GM23338 (cell line): ENCODE measurements at regions not wholly inside any gene's neighbourhood (a gene's known extent, or its start where the extent isn't known, plus 50 kb on each side); places are given as distances from the start of the nearest gene placed in this dataset.

Experiments
- ATAC-seq: fragments of 200-7000 bp; cut with Tn5 transposase; 3 replicates; pipeline ENCODE4 v1.9.1; 2020
- DNase-seq: peaks from one replicate; pipeline ENCODE4 v3.0.0-alpha.2; 2015; ENCODE audit warnings: low spot score
- H2AFZ ChIP-seq: fragments of 200-600 bp; sonication (generic); 2 replicates; pipeline ENCODE4 v1.8.0; 2016; ENCODE audit warnings: antibody characterized with exemption, mild to moderate bottlenecking, moderate library complexity
- H3F3A ChIP-seq: fragments of 200-600 bp; sonication (generic); replicated peaks from 2 replicates; pipeline ENCODE4 v1.8.0; 2017; ENCODE audit warnings: antibody characterized with exemption, mixed run types, low read depth
- H3K27ac ChIP-seq: fragments of 200-600 bp; sonication (generic); 2 replicates; pipeline ENCODE4 v1.6.1; 2016; ENCODE audit warnings: low read depth
- H3K27me3 ChIP-seq: fragments of 200-600 bp; sonication (generic); 2 replicates; pipeline ENCODE4 v1.8.0; 2016; ENCODE audit warnings: mild to moderate bottlenecking, mixed run types, moderate library complexity; ENCODE audit not compliant: insufficient read depth
- H3K36me3 ChIP-seq: fragments of 200-600 bp; sonication (generic); 2 replicates; pipeline ENCODE4 v1.8.0; 2016; ENCODE audit warnings: mild to moderate bottlenecking; ENCODE audit not compliant: insufficient read depth
- H3K4me1 ChIP-seq: fragments of 200-600 bp; sonication (generic); 2 replicates; pipeline ENCODE4 v1.8.0; 2016; ENCODE audit warnings: mild to moderate bottlenecking, moderate library complexity; ENCODE audit not compliant: insufficient read depth
- H3K4me2 ChIP-seq: fragments of 200-600 bp; sonication (generic); 2 replicates; pipeline ENCODE4 v1.7.1; 2017; ENCODE audit warnings: mixed run types
- H3K4me3 ChIP-seq: fragments of 200-600 bp; sonication (generic); 2 replicates; pipeline ENCODE4 v1.6.1; 2016; ENCODE audit warnings: mixed run types
- H3K79me2 ChIP-seq: fragments of 200-600 bp; sonication (generic); replicated peaks from 2 replicates; pipeline ENCODE4 v1.8.0; 2017; ENCODE audit warnings: mild to moderate bottlenecking; ENCODE audit not compliant: insufficient read depth
- H3K9me2 ChIP-seq: fragments of 200-600 bp; sonication (generic); 2 replicates; pipeline ENCODE4 v1.8.0; 2017; ENCODE audit not compliant: insufficient read depth
- H4K20me1 ChIP-seq: fragments of 200-600 bp; sonication (generic); replicated peaks from 2 replicates; pipeline ENCODE4 v1.8.0; 2017; ENCODE audit warnings: mild to moderate bottlenecking; ENCODE audit not compliant: insufficient read depth
- H3K27ac Mint-ChIP-seq: 2 replicates; pipeline ENCODE4 v1.8.0; 2020; ENCODE audit warnings: inconsistent platforms, mild to moderate bottlenecking, moderate library complexity, mixed read lengths
- H3K27me3 Mint-ChIP-seq: 3 replicates; pipeline ENCODE4 v1.8.0; 2022; ENCODE audit warnings: low read depth, mild to moderate bottlenecking, moderate library complexity, mixed read lengths, inconsistent platforms; ENCODE audit not compliant: insufficient read depth, poor library complexity
- H3K36me3 Mint-ChIP-seq: 3 replicates; pipeline ENCODE4 v1.8.0; 2021; ENCODE audit warnings: low read depth, mild to moderate bottlenecking, inconsistent platforms, moderate library complexity, mixed read lengths
- H3K4me1 Mint-ChIP-seq: 3 replicates; pipeline ENCODE4 v1.8.0; 2020; ENCODE audit warnings: mild to moderate bottlenecking, inconsistent platforms, mixed read lengths
- H3K4me3 Mint-ChIP-seq: 3 replicates; pipeline ENCODE4 v1.8.0; 2021; ENCODE audit warnings: moderate library complexity, mild to moderate bottlenecking, inconsistent platforms, mixed read lengths
- H3K9me3 Mint-ChIP-seq: 3 replicates; pipeline ENCODE4 v1.8.0; 2020; ENCODE audit warnings: moderate library complexity, mild to moderate bottlenecking, inconsistent platforms, mixed read lengths
- CREB1 ChIP-seq: fragments of 250-450 bp; sonication (Bioruptor Pico); IDR thresholded peaks from 2 replicates; pipeline ENCODE4 v1.5.0; 2020; ENCODE audit warnings: low read depth, mild to moderate bottlenecking, moderate library complexity
- CTCF ChIP-seq, 2 experiments: fragments of 200-600 bp in 1 of 2; sonication (generic) in 1 of 2; conservative IDR thresholded peaks; 2 replicates each; pipeline versions ENCODE4 v1.5.1 to v1.6.1; 2016 to 2017; ENCODE audit warnings: antibody characterized with exemption in 2 of 2, low read depth in 2 of 2, mild to moderate bottlenecking in 2 of 2, moderate library complexity in 1 of 2
- ETS1 ChIP-seq: IDR thresholded peaks from 2 replicates; pipeline ENCODE4 v1.6.1; 2016; ENCODE audit warnings: antibody characterized with exemption
- EZH2 ChIP-seq: fragments of 200-600 bp; sonication (generic); IDR thresholded peaks from one replicate; pipeline ENCODE4 v1.8.0; 2017; ENCODE audit warnings: antibody characterized with exemption, mild to moderate bottlenecking, low read depth; ENCODE audit not compliant: unreplicated experiment
- EZH2phosphoT487 ChIP-seq: fragments of 200-600 bp; sonication (generic); IDR thresholded peaks from one replicate; pipeline ENCODE4 v1.8.1; 2018; ENCODE audit warnings: antibody characterized with exemption; ENCODE audit not compliant: unreplicated experiment
- JUNB ChIP-seq: IDR thresholded peaks from one replicate; pipeline ENCODE4 v1.6.1; 2016; ENCODE audit warnings: antibody characterized with exemption; ENCODE audit not compliant: unreplicated experiment
- NANOG ChIP-seq: IDR thresholded peaks from 2 replicates; pipeline ENCODE4 v1.6.1; 2016; ENCODE audit warnings: antibody characterized with exemption, borderline replicate concordance
- POLR2AphosphoS5 ChIP-seq: IDR thresholded peaks from 2 replicates; pipeline ENCODE4 v1.6.1; 2016; ENCODE audit warnings: antibody characterized with exemption, low read depth
- REST ChIP-seq: IDR thresholded peaks from one replicate; pipeline ENCODE4 v1.6.1; 2018; ENCODE audit warnings: antibody characterized with exemption; ENCODE audit not compliant: unreplicated experiment
- STAT1 ChIP-seq: IDR thresholded peaks from one replicate; pipeline ENCODE4 v1.6.1; 2016; ENCODE audit warnings: antibody characterized with exemption; ENCODE audit not compliant: unreplicated experiment
- ZNF114 ChIP-seq: fragments of 250-450 bp; sonication (Bioruptor Pico); IDR thresholded peaks from 2 replicates; pipeline ENCODE4 v1.5.0; 2020; ENCODE audit warnings: mild to moderate bottlenecking, moderate library complexity
- ZNF331 ChIP-seq: fragments of 250-450 bp; sonication (Bioruptor Pico); IDR thresholded peaks from 2 replicates; pipeline ENCODE4 v1.5.0; 2020; ENCODE audit warnings: low read depth, mild to moderate bottlenecking, moderate library complexity
- ZNF462 ChIP-seq: fragments of 250-450 bp; sonication (Bioruptor Pico); IDR thresholded peaks from 2 replicates; pipeline ENCODE4 v1.5.0; 2020; ENCODE audit warnings: mild to moderate bottlenecking, moderate library complexity

GRCh38 chr5:175012267-175012666 is 287.9 kb downstream of the MSX2 start:
- no peak for DNase-seq
- Histone ChIP-seq H3K79me2 (no peaks in the 10 kb centered on the region), H3K27ac (no peak overlapping the region), H3K4me3 (no peak overlapping the region), H3F3A (no peaks in the 10 kb centered on the region), H3K27me3 (no peaks in the 10 kb centered on the region), H2AFZ (peak overlapping the region; percentile 74), H3K4me2 (no peak overlapping the region), H3K36me3 (no peaks in the 10 kb centered on the region), H3K4me1 (no peaks in the 10 kb centered on the region), H4K20me1 (no peaks in the 10 kb centered on the region), H3K9me2 (peaks cover 4% of the 10 kb centered on the region; the same call in 1 of the 2 replicates)
- no peak overlapping the region for H3K27ac Mint-ChIP-seq
- TF ChIP-seq REST (no peak), EZH2phosphoT487 (no peak), POLR2AphosphoS5 (no peak), CTCF (conservative IDR thresholded peaks at IDR 0.05; ENCODE audit: low read depth in 2 of 2) (no peak), CREB1 (CRISPR knock-in tag) (no peak), ZNF331 (no peak), JUNB (no peak), ZNF114 (CRISPR knock-in tag) (no peak), NANOG (no peak), EZH2 (no peak), ETS1 (no peak), ZNF462 (no peak), STAT1 (no peak)
- H3K27me3 Mint-ChIP-seq, result peaks cover 2% of the 10 kb centered on the region
- peak; percentile 60 for ATAC-seq
- no peaks in the 10 kb centered on the region for H3K9me3 Mint-ChIP-seq
- H3K36me3 Mint-ChIP-seq, result no peaks in the 10 kb centered on the region
- no peak overlapping the region for H3K4me3 Mint-ChIP-seq
- peaks cover 7% of the 10 kb centered on the region; the same call in 2 of the 3 replicates for H3K4me1 Mint-ChIP-seq
